Ectodermal cell (in vitro differentiated cells): ENCODE measurements at regions not wholly inside any gene's neighbourhood (a gene's known extent, or its start where the extent isn't known, plus 50 kb on each side); places are given as distances from the start of the nearest gene placed in this dataset.
"Not testable (repeated sequence)": the region's sequence is repeated elsewhere in the genome, so short reads cannot be mapped to it uniquely, and the experiment has no call there.

Experiments used
- H3K27ac ChIP-seq: 2 replicates; pipeline ENCODE4 v1.7.0; 2013; ENCODE audit warnings: mild to moderate bottlenecking, low read depth, low read length; ENCODE audit not compliant: insufficient read depth, poor library complexity, severe bottlenecking
- H3K27me3 ChIP-seq: 2 replicates; pipeline ENCODE4 v1.7.0; 2013; ENCODE audit warnings: mild to moderate bottlenecking, low read length; ENCODE audit not compliant: insufficient read depth, control insufficient read depth, poor library complexity, severe bottlenecking
- H3K36me3 ChIP-seq: one replicate; pipeline ENCODE4 v1.7.0; 2013; ENCODE audit warnings: low read length; ENCODE audit not compliant: control insufficient read depth, insufficient read depth
- H3K4me1 ChIP-seq: one replicate; pipeline ENCODE4 v1.7.0; 2013; ENCODE audit warnings: low read length; ENCODE audit not compliant: control insufficient read depth, insufficient read depth
- H3K4me3 ChIP-seq: 2 replicates; pipeline ENCODE4 v1.7.0; 2013; ENCODE audit warnings: low read depth, low read length, control low read depth; ENCODE audit not compliant: insufficient read depth
- H3K9me3 ChIP-seq: 2 replicates; pipeline ENCODE4 v1.7.0; 2013; ENCODE audit warnings: mild to moderate bottlenecking, low read length, moderate library complexity; ENCODE audit not compliant: control insufficient read depth
- WGBS, 2 experiments: methylation state at CpG; one replicate each; pipeline ENCODE4 v1.1.7; 2013; ENCODE audit warnings: missing lambda C conversion rate in 2 of 2; 5-methylcytosine and 5-hydroxymethylcytosine counted together

DNA sequence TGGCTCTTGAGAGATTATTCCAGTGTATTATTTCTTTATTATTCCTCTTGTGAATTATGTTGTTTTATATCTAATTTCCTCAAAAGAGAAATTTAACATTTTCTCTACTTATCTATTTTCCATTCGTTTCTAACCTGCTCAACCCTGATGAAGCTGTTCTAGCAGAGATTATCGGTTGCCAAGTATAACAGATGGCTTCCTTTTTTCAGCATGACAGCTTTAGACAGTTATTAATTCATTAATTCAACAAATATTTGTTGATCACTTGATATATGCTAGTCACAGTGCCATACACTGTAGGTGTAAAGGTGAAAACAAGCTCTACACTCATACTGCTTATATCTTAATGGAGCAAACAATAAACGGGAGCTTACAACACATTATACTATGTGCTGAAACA, 137.9 kb upstream of the UBE2E3 start:
- 92 to 96% methylated on average over 3 of the region's 3 CpGs for WGBS, 2 experiments
- no peaks in the 10 kb centered on the region for H3K9me3 ChIP-seq
- H3K27me3 ChIP-seq, result no peaks in the 10 kb centered on the region
- no peaks in the 10 kb centered on the region for H3K4me1 ChIP-seq
- no peak overlapping the region for H3K4me3 ChIP-seq
- no peak overlapping the region for H3K27ac ChIP-seq
- no peaks in the 10 kb centered on the region for H3K36me3 ChIP-seq

DNA sequence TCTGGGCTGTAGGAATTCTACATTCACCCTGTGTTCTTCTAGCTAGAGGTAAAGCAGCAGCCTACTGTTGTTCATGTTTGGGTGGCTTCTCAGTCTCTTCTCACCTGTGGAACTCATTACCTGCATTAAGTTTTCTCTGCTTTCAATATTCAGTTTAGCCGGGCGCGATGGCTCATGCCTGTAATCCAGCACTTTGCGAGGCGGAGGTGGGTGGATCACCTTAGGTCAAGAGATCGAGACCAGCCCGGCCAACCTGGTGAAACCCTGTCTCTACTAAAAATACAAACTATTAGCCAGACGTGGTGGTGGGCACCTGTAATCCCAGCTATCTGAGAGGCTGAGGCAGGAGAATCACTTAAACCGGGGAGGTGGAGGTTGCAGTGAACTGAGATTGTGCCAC, 139.8 kb upstream of the UBE2E3 start:
- WGBS, 2 experiments, result 93 to 96% methylated on average over 9 of the region's 9 CpGs
- Histone ChIP-seq H3K27ac (no peak overlapping the region), H3K9me3 (no peaks in the 10 kb centered on the region)

DNA sequence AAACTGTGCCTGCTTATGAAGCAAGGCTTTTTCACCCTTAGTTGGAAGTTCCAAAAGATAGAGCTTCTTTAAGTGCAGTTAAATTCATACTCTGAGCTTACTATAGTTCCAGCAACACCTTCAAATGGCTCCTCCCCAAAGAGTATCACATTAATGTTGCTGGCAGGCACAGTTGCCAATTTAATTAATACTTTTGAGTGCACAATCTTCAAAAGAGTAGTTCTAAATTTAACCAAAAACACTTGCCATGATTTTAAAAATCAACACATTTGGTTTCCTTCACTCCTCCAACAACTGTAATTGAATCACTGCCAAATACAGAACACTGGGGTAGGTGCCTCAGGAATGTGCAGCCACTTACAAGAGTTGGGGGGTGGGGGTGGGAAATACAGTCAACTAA, 150.6 kb upstream of the UBE2E3 start:
- H3K27me3 ChIP-seq, result no peaks in the 10 kb centered on the region

More for the DNA sequence above, 139.8 kb upstream of the UBE2E3 start:
- H3K27me3 ChIP-seq, result no peaks in the 10 kb centered on the region
- no peak overlapping the region for H3K4me3 ChIP-seq
- H3K4me1 ChIP-seq, result no peaks in the 10 kb centered on the region
- H3K36me3 ChIP-seq, result no peaks in the 10 kb centered on the region

DNA sequence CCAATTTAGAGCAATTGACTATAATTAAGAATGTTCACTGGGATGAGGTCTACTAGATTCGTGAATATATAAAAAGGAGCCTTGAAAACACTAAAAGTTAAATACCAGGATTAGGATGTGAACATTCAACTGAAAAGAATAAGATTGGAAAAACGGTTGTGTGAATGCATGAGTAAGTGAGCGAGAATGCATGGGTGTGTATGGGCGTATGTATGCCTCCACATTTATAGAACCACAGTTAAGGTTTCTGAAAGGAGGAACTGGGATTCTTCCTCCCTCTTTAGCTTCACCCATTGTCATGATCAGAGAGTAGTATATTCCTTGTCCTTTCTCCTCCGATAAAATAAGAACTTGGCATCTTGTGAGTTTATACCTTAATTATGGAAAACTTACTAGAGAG, 151.1 kb upstream of the UBE2E3 start:
- Histone ChIP-seq H3K36me3 (no peaks in the 10 kb centered on the region), H3K4me3 (no peak overlapping the region), H3K27me3 (no peaks in the 10 kb centered on the region), H3K27ac (no peak overlapping the region), H3K9me3 (no peaks in the 10 kb centered on the region), H3K4me1 (no peaks in the 10 kb centered on the region)
- 85 to 94% methylated on average over 3 to 5 of the region's 5 CpGs for WGBS, 2 experiments

More for the DNA sequence above, 150.6 kb upstream of the UBE2E3 start:
- Histone ChIP-seq H3K4me1 (no peaks in the 10 kb centered on the region), H3K36me3 (no peaks in the 10 kb centered on the region), H3K9me3 (no peaks in the 10 kb centered on the region), H3K4me3 (no peak overlapping the region), H3K27ac (no peak overlapping the region)

DNA sequence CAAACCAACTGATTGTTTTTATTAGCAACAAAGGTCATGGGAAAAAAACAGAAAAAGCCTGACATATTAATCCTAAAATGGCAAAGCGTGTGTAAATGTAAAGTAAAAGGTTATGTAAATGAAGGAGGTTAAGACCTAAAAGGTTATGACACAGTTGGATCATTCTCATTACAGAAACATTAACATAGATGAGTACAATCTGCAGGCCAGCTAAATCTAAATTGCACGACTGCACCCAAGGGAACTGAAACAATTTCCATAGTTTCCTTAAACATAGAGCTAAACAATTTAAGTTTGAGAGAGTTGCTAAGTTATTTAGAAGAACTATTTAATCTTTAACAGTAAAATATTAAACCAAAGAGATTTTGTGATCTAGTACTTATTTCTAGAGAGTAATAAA, 151.6 kb upstream of the UBE2E3 start:
- Histone ChIP-seq H3K4me3 (no peak overlapping the region), H3K9me3 (no peaks in the 10 kb centered on the region), H3K27ac (no peak overlapping the region), H3K4me1 (no peaks in the 10 kb centered on the region), H3K36me3 (no peaks in the 10 kb centered on the region), H3K27me3 (no peaks in the 10 kb centered on the region)
- WGBS, 2 experiments, result 100% methylated on average over 1 to 2 of the region's 2 CpGs

DNA sequence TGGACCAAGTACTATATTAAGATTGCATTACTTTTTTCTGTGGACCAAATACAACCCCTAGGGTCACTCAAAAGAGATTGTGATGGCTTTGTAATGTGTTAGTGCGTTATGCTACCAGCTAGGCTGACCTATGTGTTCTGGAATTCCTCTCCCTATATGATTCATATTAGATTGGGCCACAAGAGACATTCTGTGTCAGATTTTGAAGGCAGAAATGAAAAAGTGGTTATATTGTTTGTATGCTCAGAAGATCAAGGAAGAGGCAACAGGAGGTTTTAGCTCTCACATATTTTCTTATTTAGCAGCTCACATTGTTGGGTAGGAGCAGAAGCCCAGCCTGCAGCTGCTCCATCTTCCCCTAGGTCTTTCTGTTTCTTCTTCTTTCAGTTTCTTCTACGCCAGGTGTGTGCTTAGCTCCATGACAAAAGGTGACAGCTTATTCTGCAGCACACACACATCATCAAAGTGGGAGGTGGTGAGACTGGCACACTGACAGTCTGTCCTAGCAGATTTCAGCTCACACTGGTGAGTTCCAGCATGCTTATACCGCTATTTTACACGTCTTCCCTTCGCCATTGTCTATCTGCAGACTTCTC, 156.8 kb upstream of the UBE2E3 start:
- Histone ChIP-seq H3K9me3 (no peaks in the 10 kb centered on the region), H3K27me3 (no peaks in the 10 kb centered on the region), H3K36me3 (no peaks in the 10 kb centered on the region), H3K4me3 (no peak overlapping the region), H3K27ac (no peak overlapping the region), H3K4me1 (no peaks in the 10 kb centered on the region)
- WGBS, 2 experiments, result 85 to 97% methylated on average over 5 of the region's 5 CpGs

DNA sequence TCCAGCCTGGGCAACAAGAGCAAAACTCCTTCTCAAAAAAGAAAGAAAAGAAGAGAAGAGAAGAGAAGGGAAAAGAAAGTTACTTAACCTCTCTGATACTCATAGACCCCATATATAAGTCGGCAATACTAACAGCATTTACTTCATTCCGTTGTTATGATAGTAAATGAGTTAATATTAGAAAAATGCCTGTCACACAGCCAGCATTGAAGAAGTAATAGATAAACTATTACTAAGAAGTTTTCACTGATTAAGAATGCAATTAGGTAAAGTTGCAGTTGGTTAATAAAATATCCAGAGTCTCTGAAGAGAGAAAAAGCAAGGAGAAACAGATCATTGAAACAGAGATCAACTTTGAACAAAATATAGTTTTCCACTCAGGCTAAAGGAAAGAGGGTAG, 161.3 kb upstream of the UBE2E3 start:
- whole genome bisulfite sequencing, 2 experiments, result no CpG with 5 or more reads among the region's 2 CpGs

DNA sequence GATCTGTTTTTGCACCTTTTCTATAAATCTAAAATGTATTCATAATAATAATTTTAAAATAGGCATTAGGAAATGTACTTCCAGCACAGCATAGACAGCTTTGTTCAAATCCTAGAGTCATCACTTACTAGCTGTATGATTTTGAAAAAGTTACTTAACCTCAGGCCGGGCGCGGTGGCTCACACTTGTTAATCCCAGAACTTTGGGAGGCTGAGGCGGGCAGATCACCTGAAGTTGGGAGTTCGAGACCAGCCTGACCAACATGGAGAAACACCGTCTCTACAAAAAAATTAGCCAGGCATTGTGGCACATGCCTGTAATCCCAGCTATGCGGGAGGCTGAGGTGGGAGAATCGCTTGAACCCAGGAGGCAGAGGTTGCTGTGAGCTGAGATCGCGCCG, 161.7 kb upstream of the UBE2E3 start:
- not testable (repeated sequence) for H3K9me3 ChIP-seq, H3K27me3 ChIP-seq, H3K27ac ChIP-seq, H3K4me3 ChIP-seq, H3K36me3 ChIP-seq, H3K4me1 ChIP-seq
- WGBS, 2 experiments, result 82 to 88% methylated on average over 11 of the region's 11 CpGs

More for the DNA sequence above, 161.3 kb upstream of the UBE2E3 start:
- no peak overlapping the region for H3K27ac ChIP-seq
- H3K27me3 ChIP-seq, result no peaks in the 10 kb centered on the region
- H3K4me3 ChIP-seq, result no peak overlapping the region
- no peaks in the 10 kb centered on the region for H3K36me3 ChIP-seq
- no peaks in the 10 kb centered on the region for H3K9me3 ChIP-seq
- no peaks in the 10 kb centered on the region for H3K4me1 ChIP-seq

DNA sequence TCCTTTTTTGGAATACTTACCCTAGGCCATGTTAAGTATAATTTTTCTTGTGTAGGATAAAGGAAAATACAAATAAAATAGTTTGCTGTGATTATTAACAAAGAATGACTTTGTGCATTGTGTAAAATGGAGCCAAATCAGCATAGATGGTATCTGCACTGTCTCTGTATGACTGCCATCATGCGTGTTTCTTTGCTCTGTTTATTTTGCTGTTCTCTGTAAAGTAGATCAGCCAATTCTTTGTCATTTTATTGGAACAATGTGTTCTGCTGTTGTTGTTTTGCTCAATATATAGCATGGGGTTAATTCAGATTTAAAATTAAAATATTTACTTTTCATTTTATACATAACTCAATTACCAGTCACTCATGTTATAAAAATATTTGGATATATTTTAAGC, 181.3 kb upstream of the UBE2E3 start:
- H3K27me3 ChIP-seq, result no peaks in the 10 kb centered on the region
- no peaks in the 10 kb centered on the region for H3K9me3 ChIP-seq
- no peak overlapping the region for H3K4me3 ChIP-seq
- H3K27ac ChIP-seq, result no peak overlapping the region
- no peaks in the 10 kb centered on the region for H3K36me3 ChIP-seq
- 94 to 95% methylated on average over 1 of the region's 1 CpG for WGBS, 2 experiments
- no peaks in the 10 kb centered on the region for H3K4me1 ChIP-seq

DNA sequence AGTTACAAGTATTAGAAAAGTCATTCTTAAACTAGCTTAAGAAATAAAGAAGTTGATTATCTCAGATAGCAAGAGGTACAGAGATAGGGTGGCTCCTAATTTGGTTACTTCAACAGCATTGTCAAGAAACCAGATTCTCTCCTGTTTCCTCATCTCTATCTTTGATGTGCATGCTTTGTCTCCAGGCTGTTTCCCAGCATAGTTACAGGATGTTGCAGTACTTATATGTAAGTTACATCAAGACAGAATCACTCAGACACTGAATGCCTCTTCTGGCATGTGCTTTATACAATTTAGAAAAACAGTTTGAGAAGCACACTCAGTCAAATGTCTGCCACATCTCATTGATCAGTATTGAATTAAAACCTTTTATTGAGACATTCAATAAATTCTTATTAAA, 189.5 kb upstream of the UBE2E3 start:
- Histone ChIP-seq H3K27ac (no peak overlapping the region), H3K4me1 (no peaks in the 10 kb centered on the region), H3K4me3 (no peak overlapping the region), H3K27me3 (no peaks in the 10 kb centered on the region), H3K9me3 (no peaks in the 10 kb centered on the region), H3K36me3 (no peaks in the 10 kb centered on the region)

DNA sequence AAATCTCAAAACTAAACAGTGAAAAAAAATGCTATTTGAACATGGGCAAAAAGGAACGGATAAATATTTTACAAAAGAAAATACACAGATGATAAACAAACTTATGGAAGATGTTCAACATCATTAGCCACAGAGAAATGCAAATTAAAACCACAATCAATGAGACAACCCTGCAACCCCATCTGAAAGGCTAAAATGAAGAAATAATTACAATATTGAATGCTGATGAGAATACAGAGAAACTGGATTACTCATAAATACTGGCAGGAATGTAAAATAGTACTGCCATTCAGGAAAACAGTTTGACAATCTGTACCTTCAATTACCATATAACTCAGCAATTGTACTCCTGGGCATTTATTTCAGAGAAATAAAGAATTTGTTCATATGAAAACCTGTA, 193.1 kb upstream of the UBE2E3 start:
- H3K4me3 ChIP-seq, result no peak overlapping the region
- H3K36me3 ChIP-seq, result no peaks in the 10 kb centered on the region
- 100% methylated on average over 1 of the region's 1 CpG; no CpG with 5 or more reads in 1 of the 2 experiments for WGBS, 2 experiments
- no peaks in the 10 kb centered on the region for H3K27me3 ChIP-seq
- H3K4me1 ChIP-seq, result no peaks in the 10 kb centered on the region
- no peaks in the 10 kb centered on the region for H3K9me3 ChIP-seq
- H3K27ac ChIP-seq, result no peak overlapping the region
